ENCODE measurements at regions not wholly inside any gene's neighbourhood (a gene's known extent, or its start where the extent isn't known, plus 50 kb on each side); places are given as distances from the start of the nearest gene placed in this dataset.

DNA sequence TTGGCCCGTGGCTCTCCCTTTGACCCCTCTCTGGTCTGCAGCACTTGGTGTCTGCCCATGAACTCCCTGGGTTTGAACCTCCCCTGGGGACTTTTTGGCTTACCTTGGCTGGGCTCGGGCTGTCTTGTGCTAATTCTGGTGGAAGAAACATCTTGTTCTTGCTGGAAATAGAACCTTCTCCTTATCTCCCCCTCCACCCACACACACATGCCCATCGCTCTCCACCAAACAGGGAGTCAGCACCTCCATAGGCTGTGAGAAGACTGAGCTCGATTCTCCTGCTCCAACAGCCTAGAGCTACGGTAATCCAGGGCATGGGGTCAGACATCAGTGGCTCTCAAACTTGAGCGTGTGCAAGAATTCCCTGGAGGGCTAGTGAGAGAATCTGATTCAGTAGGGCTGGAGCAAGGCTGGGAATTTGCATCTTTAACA lies 114.4 kb upstream of the SLC22A23 start:
- no peak for DNase-seq (ENCODE audit: low spot score)
- H3K27ac Mint-ChIP-seq = no peak overlapping the region

GRCh38 chr6:3569816-3570215 lies 113.0 kb upstream of the SLC22A23 start:
- H3K9me3 Mint-ChIP-seq = no peaks in the 10 kb centered on the region
- H3K27ac Mint-ChIP-seq = no peak overlapping the region
- H3K36me3 Mint-ChIP-seq (ENCODE audit: low read depth) = no peaks in the 10 kb centered on the region
- DNase-seq (ENCODE audit: low spot score) = no peak
- H3K4me1 Mint-ChIP-seq (ENCODE audit: low read depth) = no peaks in the 10 kb centered on the region
- H3K27me3 Mint-ChIP-seq (ENCODE audit: insufficient read depth) = peaks cover 2% of the 10 kb centered on the region
- no peak overlapping the region for H3K4me3 Mint-ChIP-seq
- intact Hi-C loops (cut with micrococcal nuclease) = no loop called here

More for the DNA sequence above, 114.4 kb upstream of the SLC22A23 start:
- Mint-ChIP-seq H3K27me3 (ENCODE audit: insufficient read depth) (peaks cover 2% of the 10 kb centered on the region), H3K36me3 (ENCODE audit: low read depth) (no peaks in the 10 kb centered on the region), H3K9me3 (no peaks in the 10 kb centered on the region), H3K4me1 (ENCODE audit: low read depth) (no peaks in the 10 kb centered on the region), H3K4me3 (no peak overlapping the region)
- intact Hi-C loops (cut with micrococcal nuclease) = no loop called here

DNA sequence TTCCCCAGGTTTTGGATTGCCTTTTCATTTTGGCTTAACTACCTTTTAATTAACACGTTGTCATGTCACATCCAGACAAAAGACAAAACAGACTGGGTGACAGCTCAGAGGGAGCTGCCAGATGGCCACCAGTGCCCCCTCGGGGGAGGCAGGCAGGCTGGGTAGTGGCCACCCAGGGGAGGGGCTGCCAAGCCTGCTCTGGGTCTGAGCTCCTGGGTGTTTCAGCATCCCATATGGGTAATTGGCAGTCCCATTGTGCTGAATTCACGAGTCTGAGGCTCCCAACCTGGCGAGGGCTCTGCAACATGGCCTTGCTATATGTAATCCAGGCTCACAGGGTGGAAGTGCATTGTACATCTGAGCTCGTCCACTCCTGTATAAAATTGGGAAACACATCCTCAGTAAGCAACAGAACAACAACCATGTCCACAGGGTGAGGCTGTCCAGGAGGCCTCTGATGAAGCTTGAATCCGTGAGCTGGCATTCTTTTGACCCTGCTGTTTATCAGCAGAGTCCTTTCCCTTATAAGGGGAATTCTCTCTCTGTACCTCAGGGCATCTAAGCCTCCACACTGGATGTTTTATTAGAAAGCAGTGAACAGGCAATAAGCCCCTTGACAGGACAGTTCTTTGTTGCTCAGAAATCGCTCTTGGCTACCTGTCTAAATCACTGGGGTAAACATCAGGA lies 111.7 kb upstream of the SLC22A23 start:
- no peak overlapping the region for H3K27ac Mint-ChIP-seq
- no peaks in the 10 kb centered on the region for H3K4me1 Mint-ChIP-seq (ENCODE audit: low read depth)
- no peaks in the 10 kb centered on the region for H3K9me3 Mint-ChIP-seq
- H3K4me3 Mint-ChIP-seq = no peak overlapping the region
- no peak for DNase-seq (ENCODE audit: low spot score)
- H3K36me3 Mint-ChIP-seq (ENCODE audit: low read depth) = no peaks in the 10 kb centered on the region
- H3K27me3 Mint-ChIP-seq (ENCODE audit: insufficient read depth) = peaks cover 2% of the 10 kb centered on the region
- intact Hi-C loops (cut with micrococcal nuclease) = no loop called here

DNA sequence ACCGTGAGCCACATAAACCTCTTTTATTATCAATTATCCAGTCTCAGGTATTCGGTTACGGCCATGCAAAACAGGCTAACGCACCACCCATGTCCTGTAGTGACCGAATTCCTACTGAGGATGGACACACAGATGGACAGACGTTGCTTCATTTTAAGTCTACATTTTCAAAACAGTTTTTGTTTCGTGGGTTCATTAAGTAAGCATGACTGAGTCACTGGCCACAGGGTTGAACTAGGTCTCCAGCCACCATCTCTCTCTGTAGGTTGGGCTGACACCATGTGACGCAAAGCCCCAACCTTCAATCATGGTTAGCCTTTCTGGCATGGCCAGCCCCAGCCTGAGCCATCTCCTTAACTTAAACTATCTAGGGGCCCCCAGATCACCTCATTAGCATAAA lies 110.0 kb upstream of the SLC22A23 start:
- Mint-ChIP-seq H3K4me1 (ENCODE audit: low read depth) (no peaks in the 10 kb centered on the region), H3K4me3 (no peak overlapping the region), H3K27me3 (ENCODE audit: insufficient read depth) (peaks cover 2% of the 10 kb centered on the region), H3K27ac (no peak overlapping the region), H3K36me3 (ENCODE audit: low read depth) (no peaks in the 10 kb centered on the region), H3K9me3 (no peaks in the 10 kb centered on the region)
- intact Hi-C loops (cut with micrococcal nuclease) = no loop called here
- DNase-seq (ENCODE audit: low spot score) = no peak

- no peak overlapping the region for H3K4me3 Mint-ChIP-seq
- intact Hi-C loops (cut with micrococcal nuclease) = no loop called here
- H3K27ac Mint-ChIP-seq = no peak overlapping the region
- no peaks in the 10 kb centered on the region for H3K9me3 Mint-ChIP-seq
- peaks cover 2% of the 10 kb centered on the region for H3K27me3 Mint-ChIP-seq (ENCODE audit: insufficient read depth)
- no peaks in the 10 kb centered on the region for H3K4me1 Mint-ChIP-seq (ENCODE audit: low read depth)
- no peaks in the 10 kb centered on the region for H3K36me3 Mint-ChIP-seq (ENCODE audit: low read depth)
- no peak for DNase-seq (ENCODE audit: low spot score)
These were observed 108.4 kb upstream of the SLC22A23 start for GRCh38 chr6:3565291-3565690.

- Mint-ChIP-seq H3K4me3 (no peak overlapping the region), H3K4me1 (ENCODE audit: low read depth) (no peaks in the 10 kb centered on the region), H3K9me3 (no peaks in the 10 kb centered on the region), H3K27me3 (ENCODE audit: insufficient read depth) (peaks cover 4% of the 10 kb centered on the region), H3K36me3 (ENCODE audit: low read depth) (no peaks in the 10 kb centered on the region), H3K27ac (no peak overlapping the region)
- no peak for DNase-seq (ENCODE audit: low spot score)
- intact Hi-C loops (cut with micrococcal nuclease) = no loop called here
These were observed 104.9 kb upstream of the SLC22A23 start for GRCh38 chr6:3561725-3562124.

- DNase-seq (ENCODE audit: low spot score) = no peak
- Mint-ChIP-seq H3K36me3 (ENCODE audit: low read depth) (no peaks in the 10 kb centered on the region), H3K4me1 (ENCODE audit: low read depth) (no peaks in the 10 kb centered on the region), H3K27me3 (ENCODE audit: insufficient read depth) (peaks cover 11% of the 10 kb centered on the region), H3K9me3 (no peaks in the 10 kb centered on the region), H3K4me3 (no peak overlapping the region), H3K27ac (no peak overlapping the region)
- intact Hi-C loops (cut with micrococcal nuclease) = no loop called here
These were observed 103.4 kb upstream of the SLC22A23 start for GRCh38 chr6:3560211-3560610.

DNA sequence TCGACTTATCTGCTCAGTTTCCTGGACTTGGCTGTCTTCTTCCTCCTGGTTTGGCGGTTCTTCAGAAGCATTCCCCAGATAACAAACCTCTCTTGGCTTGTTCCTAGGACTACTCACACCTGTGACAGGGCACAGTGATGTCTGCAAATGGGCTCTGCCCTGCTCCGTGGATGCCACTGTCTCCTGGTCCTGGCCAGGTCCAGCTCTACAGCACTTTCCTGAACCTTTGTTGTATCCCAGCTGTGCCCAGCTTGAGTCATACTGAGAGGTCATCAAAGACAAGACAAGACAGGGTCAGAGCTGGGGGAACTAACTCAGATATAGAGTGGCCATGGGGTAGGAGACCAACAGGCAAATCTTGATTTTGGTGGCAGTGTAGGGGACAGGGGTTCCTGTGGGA lies 102.7 kb upstream of the SLC22A23 start:
- H3K27ac Mint-ChIP-seq = no peak overlapping the region
- intact Hi-C loops (cut with micrococcal nuclease) = no loop called here
- no peaks in the 10 kb centered on the region for H3K9me3 Mint-ChIP-seq
- no peaks in the 10 kb centered on the region for H3K4me1 Mint-ChIP-seq (ENCODE audit: low read depth)
- no peak overlapping the region for H3K4me3 Mint-ChIP-seq
- no peaks in the 10 kb centered on the region for H3K36me3 Mint-ChIP-seq (ENCODE audit: low read depth)
- no peak for DNase-seq (ENCODE audit: low spot score)
- peaks cover 13% of the 10 kb centered on the region for H3K27me3 Mint-ChIP-seq (ENCODE audit: insufficient read depth)

DNA sequence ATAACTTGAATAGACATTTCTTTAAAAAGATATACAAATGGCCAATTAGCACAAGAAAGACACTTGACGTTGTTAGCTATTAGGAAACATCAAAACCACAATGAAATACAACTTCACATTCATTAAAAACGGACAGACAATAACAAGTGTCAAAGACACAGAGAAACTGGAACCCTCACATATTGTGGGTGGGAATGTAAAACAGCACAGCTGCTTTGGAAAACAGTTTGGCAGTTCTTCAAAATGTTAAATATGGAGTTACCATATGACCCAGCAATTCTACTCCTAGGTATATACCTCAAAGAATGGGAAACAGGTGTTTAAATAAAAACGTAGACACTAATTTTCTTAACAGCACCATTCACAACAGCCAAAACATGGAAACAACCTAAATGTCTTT lies 100.5 kb upstream of the SLC22A23 start:
- no peak for DNase-seq (ENCODE audit: low spot score)
- no peak overlapping the region for H3K4me3 Mint-ChIP-seq
- H3K36me3 Mint-ChIP-seq (ENCODE audit: low read depth) = no peaks in the 10 kb centered on the region
- no peak overlapping the region for H3K27ac Mint-ChIP-seq
- no peaks in the 10 kb centered on the region for H3K4me1 Mint-ChIP-seq (ENCODE audit: low read depth)
- peaks cover 24% of the 10 kb centered on the region for H3K27me3 Mint-ChIP-seq (ENCODE audit: insufficient read depth)
- H3K9me3 Mint-ChIP-seq = no peaks in the 10 kb centered on the region
- intact Hi-C loops (cut with micrococcal nuclease) = no loop called here

- intact Hi-C loops (cut with micrococcal nuclease) = no loop called here
- DNase-seq (ENCODE audit: low spot score) = no peak
- no peak overlapping the region for H3K27ac Mint-ChIP-seq
- no peak overlapping the region for H3K4me3 Mint-ChIP-seq
- no peaks in the 10 kb centered on the region for H3K9me3 Mint-ChIP-seq
- H3K36me3 Mint-ChIP-seq (ENCODE audit: low read depth) = no peaks in the 10 kb centered on the region
- no peaks in the 10 kb centered on the region for H3K4me1 Mint-ChIP-seq (ENCODE audit: low read depth)
- peaks cover 26% of the 10 kb centered on the region for H3K27me3 Mint-ChIP-seq (ENCODE audit: insufficient read depth)
These were observed 96.4 kb upstream of the SLC22A23 start for GRCh38 chr6:3553254-3553653.

DNA sequence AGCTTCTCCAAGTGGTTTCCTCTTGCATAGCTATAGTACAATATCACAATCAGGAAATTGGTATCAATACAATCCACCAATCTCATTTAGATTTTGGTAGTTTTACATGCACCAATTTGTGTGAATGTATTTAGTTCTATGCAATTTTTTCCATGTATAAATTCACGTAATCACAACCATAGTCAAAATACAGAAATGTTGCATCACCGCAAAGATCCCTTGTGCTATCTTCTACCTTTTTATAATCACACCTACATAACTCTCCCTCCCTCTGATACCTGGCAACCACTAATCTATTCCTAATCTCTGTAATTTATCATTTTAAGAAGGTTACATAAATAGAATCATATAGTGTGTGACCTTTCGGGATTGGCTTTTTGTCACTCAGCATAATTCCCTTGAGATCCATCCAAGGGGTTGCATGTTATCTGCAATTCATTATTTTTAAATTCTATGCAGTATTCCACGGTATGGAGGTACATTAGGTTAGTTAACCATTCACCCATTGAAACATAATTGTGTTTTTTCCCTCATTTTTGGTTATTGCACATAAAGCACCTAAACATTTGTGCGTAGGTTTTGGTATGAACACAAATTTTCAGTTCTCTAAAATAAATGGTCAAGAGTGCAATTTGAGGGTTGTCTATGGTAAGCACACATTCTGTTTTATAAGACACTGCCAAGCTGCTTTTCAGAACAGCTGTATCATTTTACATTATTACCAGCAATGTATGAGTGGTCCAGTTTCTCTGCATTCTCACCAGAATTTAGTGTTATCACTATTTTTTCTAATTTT lies 95.1 kb upstream of the SLC22A23 start:
- intact Hi-C loops (cut with micrococcal nuclease) = no loop called here
- Mint-ChIP-seq H3K27me3 (ENCODE audit: insufficient read depth) (peaks cover 27% of the 10 kb centered on the region), H3K36me3 (ENCODE audit: low read depth) (no peaks in the 10 kb centered on the region), H3K4me1 (ENCODE audit: low read depth) (no peaks in the 10 kb centered on the region), H3K9me3 (no peaks in the 10 kb centered on the region), H3K27ac (no peak overlapping the region), H3K4me3 (no peak overlapping the region)
- no peak for DNase-seq (ENCODE audit: low spot score)

- Mint-ChIP-seq H3K27ac (no peak overlapping the region), H3K4me3 (no peak overlapping the region), H3K27me3 (ENCODE audit: insufficient read depth) (peaks cover 20% of the 10 kb centered on the region), H3K4me1 (ENCODE audit: low read depth) (no peaks in the 10 kb centered on the region), H3K9me3 (no peaks in the 10 kb centered on the region), H3K36me3 (ENCODE audit: low read depth) (no peaks in the 10 kb centered on the region)
- no peak for DNase-seq (ENCODE audit: low spot score)
- intact Hi-C loops (cut with micrococcal nuclease) = no loop called here
These were observed 92.6 kb upstream of the SLC22A23 start for GRCh38 chr6:3549314-3549940.

GRCh38 chr6:3546121-3546520 lies 89.3 kb upstream of the SLC22A23 start:
- Mint-ChIP-seq H3K36me3 (ENCODE audit: low read depth) (no peaks in the 10 kb centered on the region), H3K27me3 (ENCODE audit: insufficient read depth) (peaks cover 4% of the 10 kb centered on the region), H3K4me1 (ENCODE audit: low read depth) (no peaks in the 10 kb centered on the region), H3K9me3 (no peaks in the 10 kb centered on the region), H3K27ac (no peak overlapping the region), H3K4me3 (no peak overlapping the region)
- no peak for DNase-seq (ENCODE audit: low spot score)
- intact Hi-C loops (cut with micrococcal nuclease) = no loop called here

Measured in activated T-helper 1 cell treated with anti-CD3 and anti-CD28 coated beads, Interleukin-12 subunit alpha, Interleukin-12 subunit beta, Interleukin-2, Interleukin-4 antibody, amounts not matched to agents 30 ng/mL and 10 ng/mL and 1 ng/mL, durations not matched to agents 14 hours and 24 hours and 36 hours (primary cell).